ENCODE measurements at regions not wholly inside any gene's neighbourhood (a gene's known extent, or its start where the extent isn't known, plus 50 kb on each side); places are given as distances from the start of the nearest gene placed in this dataset.
"Not testable (repeated sequence)": the region's sequence is repeated elsewhere in the genome, so short reads cannot be mapped to it uniquely, and the experiment has no call there.

DNA sequence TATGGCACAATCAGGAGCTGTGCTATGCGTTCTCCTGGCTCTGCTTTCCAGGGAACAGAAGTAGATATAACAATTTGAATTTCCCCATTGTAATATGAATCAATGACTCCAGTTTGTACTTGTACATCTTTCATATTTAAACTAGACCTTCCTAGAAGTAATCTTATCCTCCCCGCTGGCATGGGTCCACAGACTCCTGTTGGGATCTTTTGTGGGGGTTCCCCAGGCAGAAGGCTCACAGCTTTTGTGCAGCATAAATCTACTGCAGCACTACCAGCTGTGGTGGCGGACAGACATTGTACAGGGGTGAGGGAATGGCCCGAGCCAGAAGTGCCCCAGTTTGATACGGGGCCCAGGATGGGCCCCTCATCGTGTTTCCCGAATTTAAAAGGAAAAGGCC is 1042.1 kb downstream of the STPG2 start:
- H3K9me3 ChIP-seq (ENCODE audit: control insufficient read depth, low read depth, low read length); dilution Hi-C loops (cut with MboI; ENCODE audit: extremely low pct_ligation_motif_present, low sequenced_read_pairs); H3K27me3 ChIP-seq (ENCODE audit: control insufficient read depth, extremely low read depth, insufficient read depth, low read length); H3K79me2 ChIP-seq (ENCODE audit: control insufficient read depth, insufficient read depth, low read length); DNase-seq (ENCODE audit: low read depth, low spot score); H3K27ac ChIP-seq (ENCODE audit: control insufficient read depth, insufficient read depth, low read length); H3K36me3 ChIP-seq (ENCODE audit: control insufficient read depth in 2 of 2, extremely low read depth in 1 of 2, insufficient read depth in 2 of 2, low read length in 2 of 2); H3K4me2 ChIP-seq (ENCODE audit: control insufficient read depth, extremely low read depth, insufficient read depth, low read depth, low read length); H3K9me1 ChIP-seq (ENCODE audit: control insufficient read depth, extremely low read depth, insufficient read depth, low read length); H4K20me1 ChIP-seq (ENCODE audit: control insufficient read depth, extremely low read depth, insufficient read depth, low read length); FAIRE-seq; H2AFZ ChIP-seq (ENCODE audit: control insufficient read depth, low read length); H3K4me1 ChIP-seq (ENCODE audit: control insufficient read depth, extremely low read depth, insufficient read depth, low read length); H3K4me3 ChIP-seq (ENCODE audit: control insufficient read depth in 2 of 3, extremely low read depth in 1 of 3, insufficient read depth in 2 of 3, low read depth in 1 of 3, low read length in 3 of 3); H3K9ac ChIP-seq (ENCODE audit: control insufficient read depth, extremely low read depth, insufficient read depth, low read length): not testable (repeated sequence)

- FAIRE-seq, result peak; percentile 13
- H3K4me2 ChIP-seq (ENCODE audit: control insufficient read depth, extremely low read depth, insufficient read depth, low read depth, low read length), result no peak overlapping the region
- no peaks in the 10 kb centered on the region for H3K27me3 ChIP-seq (ENCODE audit: control insufficient read depth, extremely low read depth, insufficient read depth, low read length)
- H2AFZ ChIP-seq (ENCODE audit: control insufficient read depth, low read length), result peak overlapping the region; percentile 0
- TF ChIP-seq EZH2 (IDR thresholded peaks at IDR 0.05; ENCODE audit: low read length), result no peak
- TF ChIP-seq, protein P1, sequence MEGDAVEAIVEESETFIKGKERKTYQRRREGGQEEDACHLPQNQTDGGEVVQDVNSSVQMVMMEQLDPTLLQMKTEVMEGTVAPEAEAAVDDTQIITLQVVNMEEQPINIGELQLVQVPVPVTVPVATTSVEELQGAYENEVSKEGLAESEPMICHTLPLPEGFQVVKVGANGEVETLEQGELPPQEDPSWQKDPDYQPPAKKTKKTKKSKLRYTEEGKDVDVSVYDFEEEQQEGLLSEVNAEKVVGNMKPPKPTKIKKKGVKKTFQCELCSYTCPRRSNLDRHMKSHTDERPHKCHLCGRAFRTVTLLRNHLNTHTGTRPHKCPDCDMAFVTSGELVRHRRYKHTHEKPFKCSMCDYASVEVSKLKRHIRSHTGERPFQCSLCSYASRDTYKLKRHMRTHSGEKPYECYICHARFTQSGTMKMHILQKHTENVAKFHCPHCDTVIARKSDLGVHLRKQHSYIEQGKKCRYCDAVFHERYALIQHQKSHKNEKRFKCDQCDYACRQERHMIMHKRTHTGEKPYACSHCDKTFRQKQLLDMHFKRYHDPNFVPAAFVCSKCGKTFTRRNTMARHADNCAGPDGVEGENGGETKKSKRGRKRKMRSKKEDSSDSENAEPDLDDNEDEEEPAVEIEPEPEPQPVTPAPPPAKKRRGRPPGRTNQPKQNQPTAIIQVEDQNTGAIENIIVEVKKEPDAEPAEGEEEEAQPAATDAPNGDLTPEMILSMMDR (optimal IDR thresholded peaks at IDR 0.05 in 1 of 3, IDR thresholded peaks at IDR 0.05 in 1 of 3, conservative IDR thresholded peaks at IDR 0.05 in 1 of 3; ENCODE audit: extremely low read depth in 1 of 3, insufficient read depth in 2 of 3, low read length in 3 of 3), result no peak
- no peaks in the 10 kb centered on the region for H3K9me3 ChIP-seq (ENCODE audit: control insufficient read depth, low read depth, low read length)
- no peaks in the 10 kb centered on the region for H3K9me1 ChIP-seq (ENCODE audit: control insufficient read depth, extremely low read depth, insufficient read depth, low read length)
- no peak overlapping the region for H3K4me3 ChIP-seq (ENCODE audit: control insufficient read depth in 2 of 3, extremely low read depth in 1 of 3, insufficient read depth in 2 of 3, low read depth in 1 of 3, low read length in 3 of 3)
- peaks cover 9% of the 10 kb centered on the region for H3K4me1 ChIP-seq (ENCODE audit: control insufficient read depth, extremely low read depth, insufficient read depth, low read length)
- no peak overlapping the region for H3K9ac ChIP-seq (ENCODE audit: control insufficient read depth, extremely low read depth, insufficient read depth, low read length)
- DNase-seq (ENCODE audit: low read depth, low spot score), result no peak
- dilution Hi-C loops (cut with MboI; ENCODE audit: extremely low pct_ligation_motif_present, low sequenced_read_pairs), result no loop called here
- no peak overlapping the region for H3K27ac ChIP-seq (ENCODE audit: control insufficient read depth, insufficient read depth, low read length)
- no peaks in the 10 kb centered on the region for H3K36me3 ChIP-seq (ENCODE audit: control insufficient read depth in 2 of 2, extremely low read depth in 1 of 2, insufficient read depth in 2 of 2, low read length in 2 of 2)
- H4K20me1 ChIP-seq (ENCODE audit: control insufficient read depth, extremely low read depth, insufficient read depth, low read length), result no peaks in the 10 kb centered on the region
- H3K79me2 ChIP-seq (ENCODE audit: control insufficient read depth, insufficient read depth, low read length), result no peaks in the 10 kb centered on the region
These were observed 1040.0 kb downstream of the STPG2 start for GRCh38 chr4:97103252-97103651.

GRCh38 chr4:97104006-97104405 is 1039.3 kb downstream of the STPG2 start:
- Histone ChIP-seq H2AFZ (ENCODE audit: control insufficient read depth, low read length) (no peak overlapping the region), H3K36me3 (ENCODE audit: control insufficient read depth in 2 of 2, extremely low read depth in 1 of 2, insufficient read depth in 2 of 2, low read length in 2 of 2) (no peaks in the 10 kb centered on the region), H4K20me1 (ENCODE audit: control insufficient read depth, extremely low read depth, insufficient read depth, low read length) (no peaks in the 10 kb centered on the region), H3K79me2 (ENCODE audit: control insufficient read depth, insufficient read depth, low read length) (no peaks in the 10 kb centered on the region), H3K4me2 (ENCODE audit: control insufficient read depth, extremely low read depth, insufficient read depth, low read depth, low read length) (no peak overlapping the region), H3K27me3 (ENCODE audit: control insufficient read depth, extremely low read depth, insufficient read depth, low read length) (no peaks in the 10 kb centered on the region), H3K4me3 (ENCODE audit: control insufficient read depth in 2 of 3, extremely low read depth in 1 of 3, insufficient read depth in 2 of 3, low read depth in 1 of 3, low read length in 3 of 3) (no peak overlapping the region), H3K27ac (ENCODE audit: control insufficient read depth, insufficient read depth, low read length) (no peak overlapping the region), H3K9ac (ENCODE audit: control insufficient read depth, extremely low read depth, insufficient read depth, low read length) (no peak overlapping the region), H3K4me1 (ENCODE audit: control insufficient read depth, extremely low read depth, insufficient read depth, low read length) (peaks cover 9% of the 10 kb centered on the region), H3K9me3 (ENCODE audit: control insufficient read depth, low read depth, low read length) (no peaks in the 10 kb centered on the region), H3K9me1 (ENCODE audit: control insufficient read depth, extremely low read depth, insufficient read depth, low read length) (no peaks in the 10 kb centered on the region)
- no peak for TF ChIP-seq EZH2 (IDR thresholded peaks at IDR 0.05; ENCODE audit: low read length)
- TF ChIP-seq, protein P1 (optimal IDR thresholded peaks at IDR 0.05 in 1 of 3, IDR thresholded peaks at IDR 0.05 in 1 of 3, conservative IDR thresholded peaks at IDR 0.05 in 1 of 3; ENCODE audit: extremely low read depth in 1 of 3, insufficient read depth in 2 of 3, low read length in 3 of 3), result no peak
- dilution Hi-C loops (cut with MboI; ENCODE audit: extremely low pct_ligation_motif_present, low sequenced_read_pairs), result no loop called here
- DNase-seq (ENCODE audit: low read depth, low spot score) (no peak), FAIRE-seq (no peak)

Measured in keratinocyte (primary cell).